ENCODE measurements at regions not wholly inside any gene's neighbourhood (a gene's known extent, or its start where the extent isn't known, plus 50 kb on each side); places are given as distances from the start of the nearest gene placed in this dataset.

DNA sequence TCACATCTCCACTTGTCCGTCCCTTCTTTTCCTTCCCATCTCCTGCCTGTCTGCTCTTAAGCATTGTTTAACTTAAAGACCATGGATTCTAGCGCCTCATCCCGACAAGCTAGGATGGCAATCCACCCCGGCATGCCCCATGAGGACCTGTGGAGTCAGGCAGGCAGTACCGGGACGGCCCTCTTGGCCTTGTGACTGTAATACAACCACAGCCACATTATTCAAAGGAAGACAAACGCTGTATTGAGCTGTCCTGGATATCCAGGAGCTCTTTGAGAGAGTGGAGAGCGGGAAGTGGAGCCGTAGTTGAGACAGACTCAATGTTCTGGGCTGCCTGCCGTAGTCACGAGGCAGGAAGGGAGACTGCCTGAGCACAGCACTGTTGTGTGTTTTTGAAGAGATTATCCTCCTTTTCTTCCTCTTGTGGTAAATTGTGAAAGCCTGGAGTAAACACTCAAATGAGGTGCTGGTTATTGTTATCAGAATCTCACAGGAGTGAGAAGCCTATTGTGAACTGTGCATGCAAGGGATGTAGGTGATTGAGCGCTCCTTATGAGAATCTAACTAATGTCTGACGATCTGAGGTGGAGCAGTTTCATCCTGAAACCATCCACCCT, 929.8 kb upstream of the CNTNAP5 start:
- H3K27ac Mint-ChIP-seq, result no peak overlapping the region
- H3K27me3 Mint-ChIP-seq, result no peaks in the 10 kb centered on the region
- H3K4me3 Mint-ChIP-seq (ENCODE audit: low read depth), result no peak overlapping the region
- TF ChIP-seq, protein P1, sequence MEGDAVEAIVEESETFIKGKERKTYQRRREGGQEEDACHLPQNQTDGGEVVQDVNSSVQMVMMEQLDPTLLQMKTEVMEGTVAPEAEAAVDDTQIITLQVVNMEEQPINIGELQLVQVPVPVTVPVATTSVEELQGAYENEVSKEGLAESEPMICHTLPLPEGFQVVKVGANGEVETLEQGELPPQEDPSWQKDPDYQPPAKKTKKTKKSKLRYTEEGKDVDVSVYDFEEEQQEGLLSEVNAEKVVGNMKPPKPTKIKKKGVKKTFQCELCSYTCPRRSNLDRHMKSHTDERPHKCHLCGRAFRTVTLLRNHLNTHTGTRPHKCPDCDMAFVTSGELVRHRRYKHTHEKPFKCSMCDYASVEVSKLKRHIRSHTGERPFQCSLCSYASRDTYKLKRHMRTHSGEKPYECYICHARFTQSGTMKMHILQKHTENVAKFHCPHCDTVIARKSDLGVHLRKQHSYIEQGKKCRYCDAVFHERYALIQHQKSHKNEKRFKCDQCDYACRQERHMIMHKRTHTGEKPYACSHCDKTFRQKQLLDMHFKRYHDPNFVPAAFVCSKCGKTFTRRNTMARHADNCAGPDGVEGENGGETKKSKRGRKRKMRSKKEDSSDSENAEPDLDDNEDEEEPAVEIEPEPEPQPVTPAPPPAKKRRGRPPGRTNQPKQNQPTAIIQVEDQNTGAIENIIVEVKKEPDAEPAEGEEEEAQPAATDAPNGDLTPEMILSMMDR (IDR thresholded peaks at IDR 0.05; ENCODE audit: unreplicated experiment), result no peak
- DNase-seq (ENCODE audit: low spot score, unreplicated experiment), result no peak
- H3K4me1 Mint-ChIP-seq (ENCODE audit: low read depth), result peaks cover 1% of the 10 kb centered on the region
- no peaks in the 10 kb centered on the region for H3K9me3 Mint-ChIP-seq (ENCODE audit: low read depth)
- no peaks in the 10 kb centered on the region for H3K36me3 Mint-ChIP-seq (ENCODE audit: insufficient read depth)

DNA sequence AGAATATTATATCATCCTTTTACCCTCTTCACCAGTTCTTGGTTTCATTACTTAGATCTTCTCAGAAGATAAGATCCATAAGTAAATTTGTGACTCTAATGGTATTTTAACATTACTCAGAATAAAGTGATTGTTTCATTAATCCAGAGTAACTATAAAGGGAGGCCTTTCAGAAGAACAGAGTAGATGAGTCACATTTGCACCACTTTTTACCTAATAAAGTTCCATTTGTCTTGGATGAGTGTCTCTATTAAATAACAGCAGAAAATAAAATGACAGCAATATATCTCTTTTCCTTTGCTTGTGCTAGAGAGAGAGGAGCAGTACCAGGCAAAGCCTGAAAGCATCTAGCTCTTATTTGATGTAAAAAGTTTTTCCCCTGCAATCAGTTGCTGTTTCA, 926.5 kb upstream of the CNTNAP5 start:
- Mint-ChIP-seq H3K27me3 (no peaks in the 10 kb centered on the region), H3K4me1 (ENCODE audit: low read depth) (peaks cover 2% of the 10 kb centered on the region), H3K9me3 (ENCODE audit: low read depth) (no peaks in the 10 kb centered on the region), H3K27ac (no peak overlapping the region), H3K36me3 (ENCODE audit: insufficient read depth) (no peaks in the 10 kb centered on the region), H3K4me3 (ENCODE audit: low read depth) (no peak overlapping the region)
- TF ChIP-seq, protein P1 (IDR thresholded peaks at IDR 0.05; ENCODE audit: unreplicated experiment), result no peak
- no peak for DNase-seq (ENCODE audit: low spot score, unreplicated experiment)

DNA sequence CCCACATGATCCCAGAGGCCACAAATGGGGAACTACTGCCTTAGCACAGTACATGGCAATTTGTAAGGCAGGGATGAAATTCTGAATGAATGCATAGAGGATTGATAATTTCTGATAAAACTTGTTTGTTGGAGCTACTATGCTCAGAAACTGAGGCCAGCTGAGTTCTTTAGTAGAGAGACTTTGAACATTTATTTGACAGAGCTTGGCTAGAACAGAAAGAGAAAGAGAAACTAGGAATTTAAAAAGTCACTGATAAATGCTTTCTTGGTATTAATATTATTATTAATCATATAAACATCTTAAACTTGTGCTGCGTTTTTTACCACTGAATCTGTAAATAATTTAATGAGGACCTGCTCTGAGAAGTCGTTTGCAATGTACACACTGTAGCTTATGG, 923.7 kb upstream of the CNTNAP5 start:
- DNase-seq (ENCODE audit: low spot score, unreplicated experiment), result no peak
- TF ChIP-seq, protein P1 (IDR thresholded peaks at IDR 0.05; ENCODE audit: unreplicated experiment), result no peak
- no peaks in the 10 kb centered on the region for H3K9me3 Mint-ChIP-seq (ENCODE audit: low read depth)
- H3K4me1 Mint-ChIP-seq (ENCODE audit: low read depth), result peaks cover 3% of the 10 kb centered on the region
- no peak overlapping the region for H3K27ac Mint-ChIP-seq
- no peaks in the 10 kb centered on the region for H3K27me3 Mint-ChIP-seq
- H3K36me3 Mint-ChIP-seq (ENCODE audit: insufficient read depth), result no peaks in the 10 kb centered on the region
- no peak overlapping the region for H3K4me3 Mint-ChIP-seq (ENCODE audit: low read depth)

DNA sequence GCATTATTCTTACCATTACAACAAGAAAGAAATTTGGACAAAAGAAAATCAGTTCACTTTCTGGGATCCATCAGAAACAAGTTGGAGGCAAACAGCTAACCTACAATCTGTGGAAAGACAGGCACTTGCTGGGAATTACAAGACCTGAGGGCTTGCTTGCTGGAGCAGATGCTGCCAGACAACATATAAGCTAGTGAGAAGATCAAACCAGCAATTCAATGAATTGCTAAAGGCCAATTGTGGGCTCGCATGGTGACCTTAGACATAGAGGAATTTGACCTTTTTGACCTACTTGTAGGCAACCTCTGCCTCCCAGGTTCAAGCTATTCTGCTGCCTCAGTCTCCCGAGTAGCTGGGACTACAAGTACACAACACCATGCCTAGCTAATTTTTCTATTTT, 921.2 kb upstream of the CNTNAP5 start:
- Mint-ChIP-seq H3K27ac (no peak overlapping the region), H3K36me3 (ENCODE audit: insufficient read depth) (no peaks in the 10 kb centered on the region), H3K27me3 (no peaks in the 10 kb centered on the region), H3K4me3 (ENCODE audit: low read depth) (no peak overlapping the region), H3K4me1 (ENCODE audit: low read depth) (peaks cover 3% of the 10 kb centered on the region), H3K9me3 (ENCODE audit: low read depth) (no peaks in the 10 kb centered on the region)
- no peak for DNase-seq (ENCODE audit: low spot score, unreplicated experiment)
- TF ChIP-seq, protein P1 (IDR thresholded peaks at IDR 0.05; ENCODE audit: unreplicated experiment), result no peak

DNA sequence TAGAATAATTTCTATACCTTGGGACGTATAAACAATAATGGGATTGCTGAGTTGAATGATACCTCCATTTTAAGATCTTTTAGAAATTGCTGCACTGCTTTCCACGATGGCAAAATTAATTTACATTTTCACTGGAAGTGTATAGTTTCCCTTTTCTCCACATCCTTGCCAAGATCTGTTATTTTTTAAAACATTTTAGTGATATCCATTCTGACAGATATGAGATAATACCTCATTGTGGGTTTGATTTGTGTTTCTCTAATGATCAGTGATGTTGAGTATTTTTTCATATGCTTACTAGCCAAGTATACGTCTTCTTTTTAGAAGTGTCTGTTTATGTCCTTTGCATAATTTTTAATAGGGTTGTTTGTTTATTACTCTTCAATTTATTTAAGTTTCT, 908.5 kb upstream of the CNTNAP5 start:
- Mint-ChIP-seq H3K9me3 (ENCODE audit: low read depth) (peaks cover 8% of the 10 kb centered on the region), H3K4me3 (ENCODE audit: low read depth) (no peak overlapping the region), H3K36me3 (ENCODE audit: insufficient read depth) (no peaks in the 10 kb centered on the region), H3K27ac (no peak overlapping the region), H3K4me1 (ENCODE audit: low read depth) (no peaks in the 10 kb centered on the region), H3K27me3 (no peaks in the 10 kb centered on the region)
- no peak for DNase-seq (ENCODE audit: low spot score, unreplicated experiment)
- TF ChIP-seq, protein P1 (IDR thresholded peaks at IDR 0.05; ENCODE audit: unreplicated experiment), result no peak
